SH-SY5Y (cell line): ENCODE measurements at regions not wholly inside any gene's neighbourhood (a gene's known extent, or its start where the extent isn't known, plus 50 kb on each side); places are given as distances from the start of the nearest gene placed in this dataset.

Experiments
- GATA2 ChIP-seq: IDR thresholded peaks from 2 replicates; pipeline ENCODE4 v1.6.1; 2011; ENCODE audit warnings: mild to moderate bottlenecking, low read depth, low read length
- GATA3 ChIP-seq: IDR thresholded peaks from 2 replicates; pipeline ENCODE4 v1.6.1; 2011; ENCODE audit warnings: low read depth, mild to moderate bottlenecking, low read length, moderate library complexity

DNA sequence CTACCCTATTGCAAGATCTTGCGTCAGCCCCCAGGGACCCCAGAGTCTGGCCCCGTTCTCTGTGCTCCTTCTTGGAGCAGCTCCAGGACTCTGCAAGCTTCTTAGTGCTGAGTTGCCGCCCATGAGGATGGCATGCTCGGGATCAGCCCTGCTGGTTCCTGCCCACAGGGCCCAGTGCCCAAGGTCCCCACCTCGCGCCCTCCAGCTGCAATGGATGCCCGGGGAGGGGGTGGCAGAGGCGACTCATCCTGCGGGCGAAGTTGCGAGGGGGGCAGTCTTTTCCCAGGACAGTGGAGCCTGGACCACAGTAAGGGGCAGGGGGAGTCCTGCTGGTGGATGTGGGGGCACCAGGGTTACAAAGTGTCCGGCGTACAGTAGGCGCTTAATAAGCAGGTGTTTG, 261.9 kb downstream of the BCL2 start:
- TF ChIP-seq GATA3 (no peak), GATA2 (no peak)
